Adrenal gland (tissue), 9 donors: ENCODE measurements at regions not wholly inside any gene's neighbourhood (a gene's known extent, or its start where the extent isn't known, plus 50 kb on each side); places are given as distances from the start of the nearest gene placed in this dataset.

Experiments used
- DNase-seq, 7 donors: peaks; one replicate each; pipeline ENCODE4 v3.0.0-alpha.2; 2019 to 2020
- H3K27ac ChIP-seq, 5 donors: fragments of 200-600 bp; sonication (generic) in 4 of 5; 1 replicate in 3 of 5; 2 replicates in 2 of 5; pipeline versions ENCODE4 v1.5.1 to v1.8.0; 2016 to 2020; ENCODE audit warnings: mild to moderate bottlenecking in 1 of 5
- H3K27me3 ChIP-seq: fragments of 200-600 bp; 2 replicates; pipeline ENCODE4 v1.8.0; 2021
- H3K36me3 ChIP-seq, 2 donors: fragments of 200-600 bp; replicated peaks in 1 of 2; 1 replicate in 1 of 2; 2 replicates in 1 of 2; pipeline versions ENCODE4 v1.5.1 to v1.8.0; 2018 to 2022
- H3K4me1 ChIP-seq, 2 donors: fragments of 200-600 bp; replicated peaks in 1 of 2; 1 replicate in 1 of 2; 2 replicates in 1 of 2; pipeline versions ENCODE4 v1.5.1 to v1.8.0; 2018 to 2021
- H3K4me3 ChIP-seq, 4 donors: fragments of 200-600 bp; sonication (generic) in 3 of 4; one replicate each; pipeline ENCODE4 v1.5.1; 2016 to 2018
- H3K9me3 ChIP-seq, 3 donors: fragments of 200-600 bp; sonication (generic) in 1 of 3; replicated peaks in 1 of 3; 1 replicate in 2 of 3; 2 replicates in 1 of 3; pipeline versions ENCODE4 v1.5.1 to v1.8.0; 2016 to 2021
- CTCF ChIP-seq, 6 experiments: fragments of 450-650 bp in 4 of 6; fragments of 200-600 bp in 2 of 6; sonication (generic) in 1 of 6; IDR thresholded peaks; 1 replicate in 5 of 6; 2 replicates in 1 of 6; pipeline versions ENCODE4 v1.5.1 to v1.8.0; 2016 to 2021; ENCODE audit warnings: antibody characterized with exemption in 6 of 6, mild to moderate bottlenecking in 2 of 6, moderate library complexity in 1 of 6
- POLR2A ChIP-seq, 2 donors: fragments of 450-650 bp; IDR thresholded peaks; one replicate each; pipeline ENCODE4 v1.6.1; 2017; ENCODE audit warnings: antibody characterized with exemption in 2 of 2, mild to moderate bottlenecking in 2 of 2, moderate library complexity in 1 of 2
- WGBS, 4 donors: extraction: QIAGEN DNeasy Blood & Tissue Kit in 2 of 4; methylation state at CpG; one replicate each; pipeline versions ENCODE4 v1.1.5 to v1.1.7; 2013 to 2017; 5-methylcytosine and 5-hydroxymethylcytosine counted together
- intact Hi-C, 2 donors: fragments of 100-400 bp; cut with DNase I; formaldehyde crosslinking; loops; one replicate each; pipeline versions ENCODE4 v1.14.1 to v1.15.0; 2022 to 2023
- donor health status: healthy with polysubstance abuse.
- donor health status: Bipolar disorder and iron deficiency.
- donor health status: DM: yes; HTN: yes; CAD: no.
- donor health status: DM: no; HTN: no; CAD: no.
- donor health status: DM: no; HTN: no; CAD: no.

DNA sequence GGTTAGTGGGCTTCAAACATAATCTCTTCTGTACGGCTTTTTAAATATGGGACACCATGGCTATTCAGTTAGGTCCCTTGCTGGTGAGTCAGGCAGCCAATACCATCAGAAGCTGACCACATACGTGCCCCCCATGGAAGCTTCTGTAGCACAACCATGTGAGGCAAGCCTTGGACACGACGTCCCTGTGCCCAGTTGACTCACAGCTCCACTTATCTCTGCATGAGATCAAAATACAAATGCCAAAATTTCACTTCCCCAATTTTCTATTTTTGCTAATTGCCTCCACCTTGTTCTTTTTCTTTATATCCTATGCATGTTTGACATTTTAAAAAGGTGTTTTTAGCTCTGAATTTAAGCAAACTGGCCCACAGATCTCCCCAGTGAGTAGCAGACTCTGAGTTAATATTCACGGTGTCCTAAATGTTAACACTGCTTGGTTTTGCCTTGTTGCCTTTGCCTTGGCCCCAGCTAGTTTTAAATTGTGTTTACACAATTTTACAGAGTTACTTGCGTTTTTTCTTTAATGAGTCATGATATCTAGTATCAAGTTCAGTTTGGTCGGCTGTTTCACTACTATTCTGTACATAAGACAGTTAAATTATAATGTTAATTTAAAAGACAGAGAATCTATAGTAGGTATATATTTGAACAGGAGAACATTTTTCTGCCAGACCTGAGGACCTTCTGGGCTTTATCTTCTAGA, 77.5 kb downstream of the CDCA7 start:
- Histone ChIP-seq H3K27me3 (no peaks in the 10 kb centered on the region), H3K27ac (no peak overlapping the region), H3K36me3 (no peaks in the 10 kb centered on the region), H3K9me3 (no peaks in the 10 kb centered on the region), H3K4me1 (no peaks in the 10 kb centered on the region), H3K4me3 (no peak overlapping the region)
- TF ChIP-seq POLR2A (IDR thresholded peaks at IDR 0.05), result no peak
- TF ChIP-seq CTCF (IDR thresholded peaks at IDR 0.05), result no peak
- intact Hi-C loops, result no loop called here
- no peak for DNase-seq
- WGBS, 4 donors, result 47 to 57% (median 50%) methylated on average over 7 of the region's 7 CpGs

GRCh38 chr2:173434762-173435569, 80.3 kb downstream of the CDCA7 start:
- no peaks in the 10 kb centered on the region for H3K4me1 ChIP-seq
- TF ChIP-seq POLR2A (IDR thresholded peaks at IDR 0.05), result no peak
- TF ChIP-seq CTCF (IDR thresholded peaks at IDR 0.05), result no peak

GRCh38 chr2:173435574-173435973, 80.9 kb downstream of the CDCA7 start:
- DNase-seq, result no peak
- Histone ChIP-seq H3K4me3 (no peak overlapping the region), H3K36me3 (no peaks in the 10 kb centered on the region), H3K9me3 (no peaks in the 10 kb centered on the region), H3K4me1 (no peaks in the 10 kb centered on the region), H3K27ac (no peak overlapping the region), H3K27me3 (no peaks in the 10 kb centered on the region)
- intact Hi-C loops, result no loop called here
- 75 to 90% (median 78%) methylated on average over 2 of the region's 2 CpGs for WGBS, 4 donors
- TF ChIP-seq POLR2A (IDR thresholded peaks at IDR 0.05), result no peak
- no peak for TF ChIP-seq CTCF (IDR thresholded peaks at IDR 0.05)

More at GRCh38 chr2:173434762-173435569, 80.3 kb downstream of the CDCA7 start:
- no peak overlapping the region for H3K4me3 ChIP-seq
- H3K27ac ChIP-seq, result no peak overlapping the region
- H3K9me3 ChIP-seq, result no peaks in the 10 kb centered on the region
- no peaks in the 10 kb centered on the region for H3K36me3 ChIP-seq
- intact Hi-C loops, result no loop called here
- 71 to 76% (median 74%) methylated on average over 5 of the region's 5 CpGs for WGBS, 4 donors
- no peaks in the 10 kb centered on the region for H3K27me3 ChIP-seq
- no peak for DNase-seq

DNA sequence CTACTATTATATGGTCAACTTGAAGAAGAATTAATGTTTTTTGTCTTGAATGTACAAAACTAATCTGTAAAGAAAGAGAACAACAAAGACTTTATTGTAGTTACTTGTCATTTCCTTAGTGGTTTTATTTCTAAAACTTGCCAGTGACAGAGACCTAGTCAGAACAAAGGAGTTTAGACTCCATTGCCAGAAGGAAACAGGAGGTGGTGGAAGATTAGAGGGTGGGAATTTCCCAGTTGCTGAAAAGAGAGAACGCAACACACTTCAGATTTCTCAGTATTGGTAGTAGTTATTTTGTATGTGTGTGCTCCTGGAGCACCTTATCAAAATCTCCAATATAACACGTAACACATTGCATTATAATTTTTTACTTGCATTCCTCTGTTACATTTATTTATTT, 81.4 kb downstream of the CDCA7 start:
- TF ChIP-seq CTCF (IDR thresholded peaks at IDR 0.05) (no peak), POLR2A (IDR thresholded peaks at IDR 0.05) (no peak)
- no peak overlapping the region for H3K4me3 ChIP-seq
- no peak overlapping the region for H3K27ac ChIP-seq
- intact Hi-C loops, result no loop called here
- H3K4me1 ChIP-seq, result no peaks in the 10 kb centered on the region
- WGBS, 4 donors, result 71 to 87% (median 77%) methylated on average over 2 of the region's 2 CpGs
- DNase-seq, result no peak
- H3K9me3 ChIP-seq, result no peaks in the 10 kb centered on the region
- H3K36me3 ChIP-seq, result no peaks in the 10 kb centered on the region
- H3K27me3 ChIP-seq, result no peaks in the 10 kb centered on the region
